ENCODE measurements at regions not wholly inside any gene's neighbourhood (a gene's known extent, or its start where the extent isn't known, plus 50 kb on each side); places are given as distances from the start of the nearest gene placed in this dataset.
"Not testable (repeated sequence)": the region's sequence is repeated elsewhere in the genome, so short reads cannot be mapped to it uniquely, and the experiment has no call there.

DNA sequence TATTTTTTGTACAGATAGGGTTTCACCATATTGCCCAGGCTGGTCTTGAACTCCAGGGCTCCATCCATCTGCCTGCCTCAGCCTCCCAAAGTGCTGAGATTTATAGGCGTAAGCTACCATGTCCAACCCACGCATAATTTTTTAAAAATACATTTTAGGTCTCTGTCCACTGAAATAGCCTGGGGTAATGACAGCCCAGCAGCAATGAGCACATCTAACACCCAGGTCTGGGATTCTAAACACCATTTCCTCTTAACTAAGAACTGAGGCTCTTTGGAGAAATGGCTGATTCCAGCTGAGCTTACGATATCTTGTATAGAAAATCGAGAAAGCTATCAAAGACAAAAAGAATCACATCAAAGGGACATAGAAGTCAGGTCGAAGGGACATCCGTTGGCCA lies 245.3 kb downstream of the PARN start:
- intact Hi-C loops (cut with DNase I) = no loop called here
- no peak for DNase-seq
- Histone ChIP-seq H3K27ac (no peak overlapping the region), H3K9me3 (replicated peaks in 1 of 3) (no peaks in the 10 kb centered on the region), H3K36me3 (replicated peaks in 1 of 2) (no peaks in the 10 kb centered on the region), H3K4me1 (replicated peaks in 1 of 2) (no peaks in the 10 kb centered on the region), H3K4me3 (no peak overlapping the region), H3K27me3 (no peaks in the 10 kb centered on the region)
- 84 to 95% (median 93%) methylated on average over 6 of the region's 6 CpGs for WGBS, 4 donors
- no peak for TF ChIP-seq POLR2A (IDR thresholded peaks at IDR 0.05)
- TF ChIP-seq, protein P1, sequence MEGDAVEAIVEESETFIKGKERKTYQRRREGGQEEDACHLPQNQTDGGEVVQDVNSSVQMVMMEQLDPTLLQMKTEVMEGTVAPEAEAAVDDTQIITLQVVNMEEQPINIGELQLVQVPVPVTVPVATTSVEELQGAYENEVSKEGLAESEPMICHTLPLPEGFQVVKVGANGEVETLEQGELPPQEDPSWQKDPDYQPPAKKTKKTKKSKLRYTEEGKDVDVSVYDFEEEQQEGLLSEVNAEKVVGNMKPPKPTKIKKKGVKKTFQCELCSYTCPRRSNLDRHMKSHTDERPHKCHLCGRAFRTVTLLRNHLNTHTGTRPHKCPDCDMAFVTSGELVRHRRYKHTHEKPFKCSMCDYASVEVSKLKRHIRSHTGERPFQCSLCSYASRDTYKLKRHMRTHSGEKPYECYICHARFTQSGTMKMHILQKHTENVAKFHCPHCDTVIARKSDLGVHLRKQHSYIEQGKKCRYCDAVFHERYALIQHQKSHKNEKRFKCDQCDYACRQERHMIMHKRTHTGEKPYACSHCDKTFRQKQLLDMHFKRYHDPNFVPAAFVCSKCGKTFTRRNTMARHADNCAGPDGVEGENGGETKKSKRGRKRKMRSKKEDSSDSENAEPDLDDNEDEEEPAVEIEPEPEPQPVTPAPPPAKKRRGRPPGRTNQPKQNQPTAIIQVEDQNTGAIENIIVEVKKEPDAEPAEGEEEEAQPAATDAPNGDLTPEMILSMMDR (IDR thresholded peaks at IDR 0.05) = no peak

DNA sequence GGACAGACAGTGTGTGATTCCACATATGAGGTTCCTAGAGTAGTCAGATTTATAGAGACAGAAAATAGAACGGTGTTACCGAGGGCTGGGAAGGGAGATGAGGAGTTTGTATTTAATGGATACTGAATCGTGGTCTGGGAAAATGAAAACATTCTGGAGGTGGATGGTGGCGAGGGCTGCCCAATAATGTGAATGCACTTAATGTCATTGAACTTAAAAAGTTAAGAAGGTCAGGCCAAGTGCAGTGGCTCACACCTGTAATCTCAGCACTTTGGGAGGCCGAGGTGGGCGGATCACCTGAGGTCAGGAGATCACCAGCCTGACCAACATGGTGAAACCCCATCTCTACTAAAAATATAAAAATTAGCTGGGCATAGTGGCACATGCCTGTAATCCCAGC lies 246.2 kb downstream of the PARN start:
- 85 to 94% (median 90%) methylated on average over 6 of the region's 6 CpGs for WGBS, 4 donors
- H3K27ac ChIP-seq = not testable (repeated sequence)

DNA sequence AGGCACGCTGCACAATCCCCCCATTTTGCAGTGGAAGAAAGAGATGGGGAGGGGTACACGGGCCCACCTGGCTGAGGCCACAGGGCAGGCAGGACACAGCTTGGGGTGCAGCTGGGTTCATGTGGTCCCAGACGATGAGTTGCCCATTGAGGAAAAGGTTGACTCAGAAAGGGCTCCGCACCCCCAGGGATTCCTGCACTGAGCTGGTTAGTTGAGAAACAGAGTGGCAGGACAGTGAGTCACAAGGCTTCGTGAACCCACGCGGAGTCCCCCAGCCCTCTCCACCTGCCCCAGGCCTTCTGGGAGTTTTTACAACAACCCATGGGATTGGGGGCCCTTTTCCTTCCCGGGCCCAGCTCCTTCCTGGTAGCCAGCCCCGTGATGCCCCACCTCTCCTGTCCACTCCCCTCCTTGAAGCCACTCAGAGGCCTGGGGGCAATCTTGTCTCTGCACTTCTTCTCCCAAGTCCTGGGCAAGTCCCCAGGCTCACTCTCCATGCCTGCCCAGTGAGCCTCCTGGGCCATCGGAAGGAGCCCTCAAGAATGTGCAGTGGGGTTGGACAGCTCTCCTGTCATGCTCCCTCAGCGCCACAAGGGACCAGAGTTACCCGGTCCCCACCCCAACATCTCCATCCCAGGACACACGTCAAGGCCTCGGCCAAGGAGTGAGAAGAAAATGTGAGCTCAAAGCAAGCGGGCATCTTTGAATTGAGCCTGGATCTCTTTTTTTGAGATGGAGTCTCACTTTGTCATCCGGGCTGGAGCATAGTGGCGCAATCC lies 251.2 kb downstream of the PARN start:
- Histone ChIP-seq H3K9me3 (replicated peaks in 1 of 3) (no peaks in the 10 kb centered on the region), H3K4me3 (no peak overlapping the region), H3K4me1 (replicated peaks in 1 of 2) (no peaks in the 10 kb centered on the region), H3K27me3 (no peaks in the 10 kb centered on the region), H3K27ac (no peak overlapping the region), H3K36me3 (replicated peaks in 1 of 2) (no peaks in the 10 kb centered on the region)
- TF ChIP-seq POLR2A (IDR thresholded peaks at IDR 0.05) = no peak
- TF ChIP-seq, protein P1 (IDR thresholded peaks at IDR 0.05) = no peak
- DNase-seq = no peak
- intact Hi-C loops (cut with DNase I) = no loop called here
- 93 to 94% (median 94%) methylated on average over 15 to 17 of the region's 17 CpGs for WGBS, 4 donors

More for the DNA sequence above, 246.2 kb downstream of the PARN start:
- H3K36me3 ChIP-seq (replicated peaks in 1 of 2); H3K27me3 ChIP-seq; intact Hi-C loops (cut with DNase I); DNase-seq; H3K4me1 ChIP-seq (replicated peaks in 1 of 2); H3K4me3 ChIP-seq; H3K9me3 ChIP-seq (replicated peaks in 1 of 3): not testable (repeated sequence)

DNA sequence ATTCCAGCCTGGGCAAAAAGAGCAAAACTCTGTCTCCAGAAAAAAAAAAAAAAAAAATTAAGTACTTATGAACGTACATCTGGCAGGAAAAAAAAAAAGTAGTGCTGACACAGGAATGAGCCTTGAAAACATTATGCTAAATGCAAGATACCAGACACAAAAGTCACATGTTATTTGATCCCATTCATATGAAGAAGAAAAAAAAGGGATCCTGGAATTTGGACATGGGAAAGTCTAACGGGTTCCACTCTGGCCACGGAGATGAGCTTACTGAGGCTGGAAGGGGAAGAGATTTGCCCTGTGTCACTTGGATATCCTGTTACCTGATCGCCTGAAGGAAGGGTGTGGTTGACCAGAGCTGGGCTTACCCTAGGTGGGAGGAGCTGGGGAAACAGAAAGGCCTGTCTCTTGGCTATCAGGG lies 251.9 kb downstream of the PARN start:
- Histone ChIP-seq H3K9me3 (replicated peaks in 1 of 3) (no peaks in the 10 kb centered on the region), H3K4me3 (no peak overlapping the region), H3K27me3 (no peaks in the 10 kb centered on the region), H3K36me3 (replicated peaks in 1 of 2) (no peaks in the 10 kb centered on the region), H3K4me1 (replicated peaks in 1 of 2) (no peaks in the 10 kb centered on the region), H3K27ac (no peak overlapping the region)
- intact Hi-C loops (cut with DNase I) = no loop called here
- 52 to 64% (median 55%) methylated on average over 4 of the region's 4 CpGs for WGBS, 4 donors
- no peak for TF ChIP-seq POLR2A (IDR thresholded peaks at IDR 0.05)
- TF ChIP-seq, protein P1 (IDR thresholded peaks at IDR 0.05) = no peak
- DNase-seq = no peak

DNA sequence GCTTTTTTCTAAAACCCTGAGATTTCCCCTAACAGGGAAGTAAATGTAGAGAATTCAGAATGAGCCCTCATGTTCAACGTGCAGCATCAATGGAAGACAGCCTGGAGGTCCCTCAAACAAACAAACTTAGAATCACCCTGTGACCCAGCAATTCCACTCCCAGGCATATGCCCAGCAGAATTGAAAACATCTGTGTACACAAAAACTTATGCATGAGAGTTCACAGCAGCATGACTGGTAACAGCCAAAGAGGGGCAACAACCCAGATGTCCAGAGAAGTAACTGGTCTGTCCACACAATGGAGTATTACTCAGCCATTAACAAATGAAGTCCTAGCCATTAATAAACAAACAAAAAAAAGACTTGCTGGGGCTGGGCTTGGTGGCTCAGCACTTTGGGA lies 252.7 kb downstream of the PARN start:
- 38 to 90% (median 68%) methylated on average over 1 of the region's 1 CpG for WGBS, 4 donors
- no peaks in the 10 kb centered on the region for H3K4me1 ChIP-seq (replicated peaks in 1 of 2)
- H3K27ac ChIP-seq = no peak overlapping the region
- no peak overlapping the region for H3K4me3 ChIP-seq
- H3K27me3 ChIP-seq = no peaks in the 10 kb centered on the region
- H3K9me3 ChIP-seq (replicated peaks in 1 of 3) = no peaks in the 10 kb centered on the region
- no peak for DNase-seq
- no peaks in the 10 kb centered on the region for H3K36me3 ChIP-seq (replicated peaks in 1 of 2)
- no peak for TF ChIP-seq POLR2A (IDR thresholded peaks at IDR 0.05)
- TF ChIP-seq, protein P1 (IDR thresholded peaks at IDR 0.05) = no peak
- intact Hi-C loops (cut with DNase I) = no loop called here
